ENCODE measurements at regions not wholly inside any gene's neighbourhood (a gene's known extent, or its start where the extent isn't known, plus 50 kb on each side); places are given as distances from the start of the nearest gene placed in this dataset.

- TF ChIP-seq CTCF (IDR thresholded peaks at IDR 0.05) (no peak), NFE2L2 (conservative IDR thresholded peaks at IDR 0.05; ENCODE audit: low read length) (no peak), JUN (IDR thresholded peaks at IDR 0.05) (no peak), CHD2 (IDR thresholded peaks at IDR 0.05; ENCODE audit: low read length, partially characterized antibody) (no peak), POLR2A (IDR thresholded peaks at IDR 0.05; ENCODE audit: low read length) (no peak), ELK1 (IDR thresholded peaks at IDR 0.05; ENCODE audit: low read depth, low read length) (no peak), USF2 (IDR thresholded peaks at IDR 0.05) (no peak), BCL3 (IDR thresholded peaks at IDR 0.05) (no peak), PBX3 (IDR thresholded peaks at IDR 0.05) (no peak)
Measured at GRCh38 chrX:5807181-5807580, 421.5 kb downstream of the NLGN4X start.

Data from A549 (cell line).